Psoas muscle (tissue), 7 donors: ENCODE measurements at regions not wholly inside any gene's neighbourhood (a gene's known extent, or its start where the extent isn't known, plus 50 kb on each side); places are given as distances from the start of the nearest gene placed in this dataset.
"Not testable (repeated sequence)": the region's sequence is repeated elsewhere in the genome, so short reads cannot be mapped to it uniquely, and the experiment has no call there.

Experiments used
- ATAC-seq, 4 donors: fragments of 200-7000 bp; cut with Tn5 transposase; one replicate each; pipeline ENCODE4 v1.9.1; 2020; ENCODE audit warnings: moderate library complexity in 3 of 4, mild to moderate bottlenecking in 2 of 4
- DNase-seq, 2 donors: peaks; one replicate each; pipeline ENCODE4 v3.0.0-alpha.2; 2020
- H3K27ac ChIP-seq: fragments of 200-600 bp; one replicate; pipeline ENCODE4 v1.8.0; 2022
- H3K27me3 ChIP-seq, 3 donors: fragments of 200-600 bp in 1 of 3; one replicate each; pipeline versions ENCODE4 v1.6.1 to v1.8.0; 2013 to 2022; ENCODE audit warnings: low read length in 2 of 3, mild to moderate bottlenecking in 2 of 3, moderate library complexity in 1 of 3; ENCODE audit not compliant: insufficient read depth in 3 of 3
- H3K36me3 ChIP-seq, 2 donors: fragments of 200-600 bp in 1 of 2; one replicate each; pipeline versions ENCODE4 v1.6.1 to v1.8.0; 2013 to 2022; ENCODE audit warnings: low read depth in 1 of 2, mild to moderate bottlenecking in 1 of 2, moderate library complexity in 1 of 2; ENCODE audit not compliant: insufficient read depth in 1 of 2
- H3K4me1 ChIP-seq: fragments of 200-600 bp; one replicate; pipeline ENCODE4 v1.8.0; 2022
- H3K4me3 ChIP-seq: fragments of 200-600 bp; one replicate; pipeline ENCODE4 v1.8.0; 2022; ENCODE audit warnings: mild to moderate bottlenecking
- H3K9me3 ChIP-seq: fragments of 200-600 bp; one replicate; pipeline ENCODE4 v1.8.0; 2022
- WGBS, 3 donors: extraction: QIAGEN DNeasy Blood & Tissue Kit; methylation state at CpG; one replicate each; pipeline versions ENCODE4 v1.1.6 to v1.1.7; 2013; 5-methylcytosine and 5-hydroxymethylcytosine counted together
- intact Hi-C, 2 donors: fragments of 100-400 bp; cut with DNase I; formaldehyde crosslinking; loops; one replicate each; pipeline versions ENCODE4 v1.11.0 to v1.14.2; 2022
- TF ChIP-seq, protein P1 (sequence below): fragments of 200-600 bp; IDR thresholded peaks from one replicate; pipeline ENCODE4 v1.8.0; 2022; ENCODE audit warnings: antibody characterized with exemption
- donor health status: healthy with polysubstance abuse.
- donor health status: DM: no; HTN: no; CAD: no; lungs with moderate emphysema.
- donor health status: Bipolar disorder and iron deficiency.
- donor health status: healthy.
- donor health status: DM: yes; HTN: yes; CAD: no.
- donor health status: DM: no; HTN: no; CAD: no.
- donor health status: DM: yes; HTN: yes; CAD: no.

DNA sequence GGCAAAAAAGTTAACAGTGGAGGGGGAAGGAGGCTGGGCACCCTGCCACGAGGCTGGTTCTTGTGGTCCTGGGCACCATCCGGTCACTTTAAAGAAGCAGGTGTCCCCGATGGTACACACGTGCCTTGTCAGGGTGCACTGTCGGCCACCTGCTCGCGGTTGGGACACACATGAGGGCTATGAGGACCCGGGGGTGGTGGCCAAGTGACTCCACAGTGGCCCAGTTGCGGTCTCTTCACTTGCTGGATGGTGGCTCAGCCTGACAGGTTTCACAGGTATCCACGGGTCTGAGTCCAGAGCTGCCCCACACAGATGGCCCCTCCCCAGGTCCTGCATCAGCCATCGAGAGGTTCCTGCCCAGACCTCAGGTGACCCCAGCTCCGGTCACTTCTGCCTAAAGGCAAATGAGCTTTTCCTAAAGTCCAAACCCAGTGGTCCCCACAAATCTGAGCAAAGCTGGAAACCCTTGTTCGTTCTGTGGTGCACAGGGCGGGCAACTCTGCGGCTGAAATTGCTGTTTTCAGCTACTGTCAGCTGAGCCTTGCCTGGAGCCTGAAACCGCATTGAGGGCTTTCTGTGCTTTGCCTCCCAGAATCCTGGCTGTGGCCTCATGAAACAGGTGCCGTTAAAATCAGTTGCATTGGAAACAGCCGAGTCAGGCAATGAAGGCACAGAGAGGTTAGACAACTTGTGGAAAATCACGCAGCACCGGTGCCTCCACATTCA lies 144.0 kb downstream of the LAT start:
- H3K36me3 ChIP-seq, H3K4me1 ChIP-seq, H3K4me3 ChIP-seq, H3K27ac ChIP-seq, DNase-seq, intact Hi-C loops, H3K27me3 ChIP-seq, H3K9me3 ChIP-seq, ATAC-seq: not testable (repeated sequence)
- WGBS, 3 donors = 34 to 52% (median 51%) methylated on average over 18 to 20 of the region's 20 CpGs

DNA sequence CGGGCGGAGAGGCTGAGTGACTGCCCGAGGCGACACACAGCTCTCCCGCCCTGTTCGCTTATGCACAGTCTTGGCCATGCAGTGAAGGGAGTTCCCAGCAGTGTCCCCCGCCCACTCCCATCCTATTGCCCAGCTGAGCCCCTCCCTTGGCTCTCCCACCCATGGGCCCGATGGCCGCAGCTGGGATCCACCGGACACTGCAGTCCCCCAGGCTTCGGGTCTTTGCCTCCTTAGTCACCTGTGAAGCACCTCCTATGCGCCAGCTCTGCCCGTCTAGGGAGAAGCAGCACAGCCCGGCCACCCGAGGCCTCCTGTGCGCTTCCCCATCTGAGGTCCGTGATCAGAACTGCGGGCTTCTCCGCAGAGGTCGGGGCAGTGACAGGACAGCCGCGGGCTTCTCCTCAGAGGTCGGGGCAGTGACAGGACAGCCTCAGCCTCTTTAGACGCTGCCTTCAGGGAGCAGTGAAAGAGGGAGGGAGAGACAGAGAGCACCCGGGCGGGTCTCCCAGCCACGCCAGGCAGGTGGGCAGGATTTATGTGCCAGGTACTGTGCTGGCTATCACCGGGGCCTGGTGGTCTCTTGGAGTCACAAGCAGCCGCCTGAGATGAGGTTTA lies 143.1 kb downstream of the LAT start:
- WGBS, 3 donors = 80 to 82% (median 80%) methylated on average over 17 to 29 of the region's 29 CpGs
- H3K4me1 ChIP-seq, H3K27ac ChIP-seq, intact Hi-C loops, H3K36me3 ChIP-seq, H3K27me3 ChIP-seq, DNase-seq, ATAC-seq, H3K9me3 ChIP-seq, H3K4me3 ChIP-seq: not testable (repeated sequence)

DNA sequence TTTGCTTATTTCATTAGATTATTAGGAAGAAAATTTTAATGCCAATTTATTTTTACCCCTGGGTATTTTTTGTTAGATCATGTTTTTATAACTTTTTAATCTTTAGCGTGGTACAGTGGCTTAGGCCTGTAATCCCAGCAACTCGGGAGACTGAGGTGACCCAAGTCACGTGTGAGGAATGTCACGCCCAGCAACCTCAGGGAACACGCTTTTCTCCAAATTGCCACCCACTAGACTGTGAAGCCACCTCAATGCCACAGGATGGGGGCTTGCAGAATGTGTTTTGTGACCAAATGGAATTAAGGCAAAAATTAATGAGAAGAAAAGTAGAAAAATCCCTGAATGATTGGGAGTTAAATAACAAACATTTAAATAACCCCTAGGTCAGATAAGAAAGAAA lies 141.8 kb downstream of the LAT start:
- no peaks in the 10 kb centered on the region for H3K36me3 ChIP-seq
- TF ChIP-seq, protein P1, sequence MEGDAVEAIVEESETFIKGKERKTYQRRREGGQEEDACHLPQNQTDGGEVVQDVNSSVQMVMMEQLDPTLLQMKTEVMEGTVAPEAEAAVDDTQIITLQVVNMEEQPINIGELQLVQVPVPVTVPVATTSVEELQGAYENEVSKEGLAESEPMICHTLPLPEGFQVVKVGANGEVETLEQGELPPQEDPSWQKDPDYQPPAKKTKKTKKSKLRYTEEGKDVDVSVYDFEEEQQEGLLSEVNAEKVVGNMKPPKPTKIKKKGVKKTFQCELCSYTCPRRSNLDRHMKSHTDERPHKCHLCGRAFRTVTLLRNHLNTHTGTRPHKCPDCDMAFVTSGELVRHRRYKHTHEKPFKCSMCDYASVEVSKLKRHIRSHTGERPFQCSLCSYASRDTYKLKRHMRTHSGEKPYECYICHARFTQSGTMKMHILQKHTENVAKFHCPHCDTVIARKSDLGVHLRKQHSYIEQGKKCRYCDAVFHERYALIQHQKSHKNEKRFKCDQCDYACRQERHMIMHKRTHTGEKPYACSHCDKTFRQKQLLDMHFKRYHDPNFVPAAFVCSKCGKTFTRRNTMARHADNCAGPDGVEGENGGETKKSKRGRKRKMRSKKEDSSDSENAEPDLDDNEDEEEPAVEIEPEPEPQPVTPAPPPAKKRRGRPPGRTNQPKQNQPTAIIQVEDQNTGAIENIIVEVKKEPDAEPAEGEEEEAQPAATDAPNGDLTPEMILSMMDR = no peak
- H3K27me3 ChIP-seq = no peaks in the 10 kb centered on the region
- intact Hi-C loops = no loop called here
- H3K4me1 ChIP-seq = peaks cover 5% of the 10 kb centered on the region
- ATAC-seq (no peak), DNase-seq (no peak)
- no peak overlapping the region for H3K4me3 ChIP-seq
- no peak overlapping the region for H3K27ac ChIP-seq
- no peaks in the 10 kb centered on the region for H3K9me3 ChIP-seq
- WGBS, 3 donors = 50 to 70% (median 61%) methylated on average over 5 of the region's 5 CpGs

DNA sequence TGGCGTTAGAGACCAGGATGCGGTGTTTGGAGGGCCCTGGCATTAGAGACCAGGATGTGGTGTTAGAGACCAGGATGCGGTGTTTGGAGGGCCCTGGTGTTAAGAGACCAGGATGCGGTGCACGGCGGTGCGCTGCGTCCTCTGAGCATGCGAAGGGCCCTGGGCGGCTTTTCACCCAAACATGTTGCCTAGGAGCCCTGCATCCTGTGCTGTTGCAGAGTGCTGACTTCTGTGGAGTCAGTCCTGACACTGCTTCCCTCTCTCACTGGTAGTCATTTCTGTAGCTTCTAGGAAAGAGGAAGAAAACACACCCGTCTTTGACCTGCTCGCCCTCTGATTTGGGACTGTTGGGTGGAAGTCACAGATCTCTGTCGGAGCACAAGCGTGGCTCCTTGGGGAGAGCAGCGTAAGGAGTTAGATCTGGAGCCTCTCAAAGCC lies 141.2 kb downstream of the LAT start:
- WGBS, 3 donors = 92 to 97% (median 93%) methylated on average over 15 of the region's 15 CpGs
- no peak overlapping the region for H3K4me3 ChIP-seq

DNA sequence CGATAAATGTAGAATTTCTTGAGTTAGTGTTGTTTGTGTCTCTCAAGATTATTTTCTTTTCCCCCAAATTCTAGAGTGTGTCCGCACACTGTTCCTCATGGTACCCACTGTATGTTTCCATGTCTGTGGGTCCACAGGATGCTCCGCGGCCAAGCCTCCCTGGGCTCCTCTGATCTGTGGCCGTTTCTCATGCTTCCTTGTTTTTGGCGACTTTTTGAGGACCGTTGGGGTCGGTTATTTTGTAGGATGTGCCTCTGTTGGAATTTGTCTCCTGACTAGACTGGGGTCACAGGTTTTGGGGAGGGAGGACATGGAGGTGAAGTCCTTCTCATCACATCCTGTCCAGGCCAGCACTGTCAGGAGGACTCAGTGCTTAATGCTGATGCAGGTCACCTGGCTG lies 140.0 kb downstream of the LAT start:
- intact Hi-C loops = no loop called here
- no peak for ATAC-seq
- DNase-seq = no peak
- Histone ChIP-seq H3K4me1 (peaks cover 3% of the 10 kb centered on the region), H3K9me3 (no peaks in the 10 kb centered on the region), H3K4me3 (no peak overlapping the region), H3K27me3 (no peaks in the 10 kb centered on the region), H3K27ac (no peak overlapping the region), H3K36me3 (no peaks in the 10 kb centered on the region)
- WGBS, 3 donors = 82 to 89% (median 89%) methylated on average over 8 of the region's 8 CpGs
- TF ChIP-seq, protein P1 = no peak

More for the DNA sequence above, 141.2 kb downstream of the LAT start:
- intact Hi-C loops = no loop called here
- H3K36me3 ChIP-seq = no peaks in the 10 kb centered on the region
- ATAC-seq = peak in 1 of 4 donors; percentile 12
- H3K4me1 ChIP-seq = peaks cover 5% of the 10 kb centered on the region
- H3K27me3 ChIP-seq = no peaks in the 10 kb centered on the region
- H3K9me3 ChIP-seq = no peaks in the 10 kb centered on the region
- TF ChIP-seq, protein P1 = no peak
- H3K27ac ChIP-seq = no peak overlapping the region
- DNase-seq = no peak

DNA sequence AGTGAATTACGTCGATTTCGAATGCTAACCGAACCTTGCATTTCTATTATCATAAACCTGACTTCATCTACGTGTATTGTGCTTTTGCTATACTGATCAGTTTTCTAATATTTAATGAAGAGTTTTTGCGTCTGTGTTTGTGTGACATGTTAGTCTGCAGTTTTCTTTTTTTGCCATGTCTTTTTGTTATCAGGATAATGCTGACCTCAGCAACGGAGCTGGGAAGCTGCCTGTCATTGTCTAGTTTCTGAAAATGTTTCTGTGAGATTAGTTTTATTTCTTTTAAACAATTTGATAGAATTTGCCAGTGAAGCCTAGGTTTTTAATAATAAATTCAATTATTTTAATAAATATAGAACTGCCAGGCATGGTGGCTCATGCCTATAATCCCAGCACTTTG lies 139.3 kb downstream of the LAT start:
- H3K36me3 ChIP-seq, H3K4me1 ChIP-seq, DNase-seq, H3K27ac ChIP-seq, H3K9me3 ChIP-seq, H3K27me3 ChIP-seq, ATAC-seq, H3K4me3 ChIP-seq, intact Hi-C loops: not testable (repeated sequence)
- WGBS, 3 donors = 95 to 97% (median 95%) methylated on average over 7 of the region's 7 CpGs

DNA sequence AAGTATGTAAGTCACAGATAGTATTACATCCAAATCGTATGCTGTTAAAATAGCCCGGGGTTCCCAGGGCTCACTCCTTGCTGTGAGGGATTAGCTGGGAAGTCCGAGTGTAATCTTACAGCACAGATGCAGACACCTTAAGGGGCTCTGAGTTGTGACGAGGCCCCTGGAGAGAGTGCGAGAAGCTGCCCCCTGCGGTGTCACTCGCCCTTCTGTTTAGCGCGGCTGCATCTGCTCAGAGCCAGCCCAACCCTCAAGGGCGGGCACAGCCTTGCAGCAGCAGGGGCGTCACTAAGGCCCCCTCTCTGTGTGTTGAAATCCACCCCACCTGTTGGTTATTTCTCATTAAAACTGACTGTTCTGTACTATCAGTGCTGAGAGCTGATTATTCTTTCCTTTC lies 135.8 kb downstream of the LAT start:
- DNase-seq, H3K9me3 ChIP-seq, intact Hi-C loops, H3K27ac ChIP-seq, H3K36me3 ChIP-seq, H3K4me1 ChIP-seq, ATAC-seq, H3K4me3 ChIP-seq, H3K27me3 ChIP-seq: not testable (repeated sequence)
- 59 to 72% (median 61%) methylated on average over 10 to 11 of the region's 11 CpGs for WGBS, 3 donors

DNA sequence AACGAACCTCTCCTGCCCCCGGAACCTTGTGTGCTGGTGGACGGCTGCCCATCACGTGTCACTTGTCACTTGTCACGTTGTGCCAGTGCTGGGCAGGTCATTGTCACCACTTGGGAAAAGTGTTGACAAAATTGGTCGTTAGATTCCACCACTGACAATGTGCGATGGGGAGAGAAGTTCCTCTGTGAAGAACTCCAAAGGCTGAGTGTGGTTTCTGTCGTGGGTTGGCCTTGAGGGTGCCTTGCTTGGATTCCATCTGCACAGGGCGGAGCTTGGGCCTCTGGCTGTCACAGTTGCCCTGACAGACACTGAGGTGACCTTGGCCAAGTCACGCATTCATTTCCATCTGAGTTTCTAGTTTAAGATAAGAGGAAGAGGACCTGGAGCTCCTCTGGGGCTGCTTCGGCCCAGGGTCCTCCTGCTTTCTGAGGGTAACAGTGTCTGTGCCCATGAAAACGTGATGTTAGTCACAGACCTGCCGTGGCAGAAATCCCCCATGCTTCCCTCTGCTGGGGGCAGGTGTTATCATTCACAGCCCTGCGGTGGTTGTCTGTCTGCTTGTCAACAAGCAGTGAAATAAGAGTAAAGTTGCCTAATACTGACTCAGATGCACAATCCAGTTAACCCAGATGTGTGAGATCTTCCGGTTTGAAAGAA lies 133.6 kb downstream of the LAT start:
- not testable (repeated sequence) for H3K4me1 ChIP-seq, H3K27ac ChIP-seq, H3K36me3 ChIP-seq, H3K27me3 ChIP-seq, H3K4me3 ChIP-seq, DNase-seq, H3K9me3 ChIP-seq
- 72 to 84% (median 80%) methylated on average over 12 to 15 of the region's 15 CpGs for WGBS, 3 donors
- ATAC-seq = peak in 2 of 4 donors; percentile 49 to 61
- intact Hi-C loops = loop anchor here (10.0 kb wide), 1 partner anchor 196 kb away; no protein-coding TSS in a partner anchor
